ENCODE measurements at regions not wholly inside any gene's neighbourhood (a gene's known extent, or its start where the extent isn't known, plus 50 kb on each side); places are given as distances from the start of the nearest gene placed in this dataset.
"Not testable (repeated sequence)": the region's sequence is repeated elsewhere in the genome, so short reads cannot be mapped to it uniquely, and the experiment has no call there.

DNA sequence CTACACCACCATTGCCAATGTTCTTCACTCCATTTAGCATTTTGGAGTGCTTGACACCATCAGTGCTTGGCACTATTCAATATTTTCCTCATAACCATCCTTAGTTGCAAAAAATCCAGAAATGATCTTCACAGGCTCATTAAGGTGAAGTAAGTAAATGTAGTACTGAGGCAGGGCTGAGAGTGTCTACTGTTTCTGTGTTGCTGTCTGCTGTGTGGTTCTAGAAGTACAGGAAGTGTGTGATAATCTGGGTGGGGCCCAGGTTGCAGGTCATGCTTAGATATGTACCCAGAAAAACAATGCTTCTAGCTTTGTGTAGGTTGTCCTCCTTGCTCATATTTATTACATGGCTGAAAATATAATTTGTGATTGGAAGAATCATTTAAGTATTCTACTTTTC lies 411.8 kb upstream of the CCDC179 start:
- DNase-seq = no peak

- no peak for DNase-seq
Observed at GRCh38 chr11:23278121-23278520, 417.8 kb upstream of the CCDC179 start.

GRCh38 chr11:23280088-23280487 lies 419.8 kb upstream of the CCDC179 start:
- no peak for DNase-seq

- no peak for DNase-seq
Observed at GRCh38 chr11:23283666-23284065, 423.4 kb upstream of the CCDC179 start.

- no peak for DNase-seq
Observed at GRCh38 chr11:23284631-23285030, 424.4 kb upstream of the CCDC179 start.

DNA sequence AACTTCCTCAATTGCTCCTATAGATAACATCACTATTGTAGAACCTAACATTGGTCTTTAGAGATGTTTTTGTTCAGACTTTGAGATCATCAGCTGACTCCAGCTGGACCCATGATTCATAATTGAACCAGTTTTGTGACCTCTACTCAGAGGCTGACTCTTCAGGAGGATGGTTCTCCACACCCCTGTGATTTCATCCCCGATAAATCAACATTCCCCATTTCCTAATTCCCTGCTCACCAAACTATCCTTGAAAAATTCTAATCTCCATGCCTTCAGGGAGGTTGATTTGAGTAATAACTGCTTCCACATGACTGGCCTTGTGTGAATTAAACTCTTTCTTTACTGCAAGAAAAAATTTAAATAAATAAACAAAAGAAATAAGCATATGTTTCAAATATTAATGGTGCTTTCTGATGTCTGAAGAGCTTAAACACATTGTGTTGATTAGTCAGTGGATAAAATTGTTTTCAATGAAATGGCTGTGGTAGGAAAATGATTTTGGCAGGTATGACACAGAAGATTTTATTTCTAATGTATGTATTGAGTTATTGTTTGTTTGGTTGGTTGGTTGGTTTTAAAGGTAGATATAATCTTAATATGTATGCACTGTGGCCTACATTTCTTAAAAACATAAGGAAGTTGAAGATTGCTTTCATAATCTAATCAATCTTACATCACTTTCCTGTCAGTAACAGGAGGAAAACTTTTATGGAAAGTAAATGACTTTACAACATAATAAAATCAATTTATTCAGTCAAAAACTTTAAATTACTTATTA lies 427.9 kb upstream of the CCDC179 start:
- DNase-seq = no peak

DNA sequence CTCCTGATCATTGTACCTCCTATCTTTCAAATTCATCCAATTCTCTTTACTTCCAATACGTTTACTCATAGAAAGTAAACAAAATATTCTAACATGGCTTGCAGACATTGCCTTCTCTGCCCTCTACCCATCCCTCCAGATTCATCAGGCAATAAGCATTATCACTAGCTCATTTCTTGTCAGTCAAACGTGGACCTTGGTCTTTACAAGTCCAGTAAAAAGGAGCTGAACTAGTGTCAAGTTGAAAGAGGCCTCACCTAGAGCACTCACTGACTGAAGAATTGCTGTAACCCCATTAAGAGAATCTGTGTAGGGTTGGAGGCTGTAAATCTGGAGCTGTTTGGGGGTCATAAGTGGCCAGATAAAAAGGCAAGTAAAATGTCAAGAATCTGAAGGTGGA lies 435.0 kb upstream of the CCDC179 start:
- no peak for DNase-seq

DNA sequence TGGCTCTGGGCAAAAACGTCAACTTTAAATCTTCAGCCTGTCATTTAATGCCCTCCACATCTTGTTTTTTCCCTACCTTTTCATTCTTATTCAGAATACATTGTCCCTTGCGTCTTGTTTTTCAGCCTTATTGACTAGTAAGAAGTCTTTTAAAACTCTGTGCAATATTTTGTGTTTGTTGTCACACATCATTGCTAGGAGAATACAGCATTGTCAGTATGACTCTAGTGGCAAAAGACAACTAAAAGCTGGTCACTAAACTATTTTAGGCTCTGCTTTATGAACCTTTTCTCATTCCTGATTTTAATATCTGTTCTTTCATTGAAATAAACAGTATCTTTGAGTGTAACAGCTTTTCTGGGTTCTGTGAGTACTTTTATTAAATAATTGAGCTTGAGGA lies 447.8 kb upstream of the CCDC179 start:
- no peak for DNase-seq

- DNase-seq = no peak
Observed at GRCh38 chr11:23310276-23310675, 450.0 kb upstream of the CCDC179 start.

DNA sequence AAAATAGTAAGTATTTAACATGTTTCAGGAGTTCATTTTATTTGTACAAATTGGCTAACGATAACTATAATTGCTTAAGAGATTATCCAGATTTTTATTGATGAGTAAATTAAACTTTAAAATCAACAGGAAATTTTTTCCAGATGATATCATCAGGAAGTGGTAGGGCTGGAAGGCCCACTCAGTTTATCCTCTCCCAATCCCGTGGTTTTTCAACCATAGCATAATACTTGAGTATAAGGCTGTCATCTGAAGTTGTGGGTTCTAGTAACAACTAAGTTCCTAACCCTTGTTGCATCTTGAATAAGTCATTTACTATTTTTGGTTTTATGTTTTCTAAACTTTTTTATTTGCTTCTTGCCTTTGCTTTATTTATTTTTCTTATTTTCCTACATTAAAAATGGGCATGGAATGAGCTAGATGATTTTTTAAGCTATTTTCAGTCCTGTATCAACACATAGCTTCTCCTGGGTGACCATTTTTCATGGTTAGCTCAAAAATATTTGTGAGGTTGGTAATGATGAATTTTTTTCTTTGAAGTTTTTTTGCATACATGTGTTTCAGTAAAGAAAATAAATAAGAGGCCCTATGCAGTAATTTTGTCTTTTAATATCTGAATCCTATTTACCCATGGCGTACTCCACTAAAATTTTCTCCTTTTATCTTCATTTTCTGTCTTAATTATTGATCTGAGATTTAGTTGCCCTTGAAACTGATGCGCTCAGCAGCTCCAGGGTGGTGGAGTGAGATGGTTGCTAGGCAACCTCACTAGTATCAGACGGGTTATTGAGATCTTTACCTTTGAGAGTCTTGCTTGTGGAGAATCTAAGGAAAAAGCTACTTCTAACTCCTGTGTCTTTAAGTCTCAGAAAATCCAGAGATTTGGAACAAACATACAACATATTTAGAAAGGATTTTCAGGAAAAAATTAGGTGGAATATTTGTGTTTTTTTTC lies 452.0 kb upstream of the CCDC179 start:
- no peak for DNase-seq

DNA sequence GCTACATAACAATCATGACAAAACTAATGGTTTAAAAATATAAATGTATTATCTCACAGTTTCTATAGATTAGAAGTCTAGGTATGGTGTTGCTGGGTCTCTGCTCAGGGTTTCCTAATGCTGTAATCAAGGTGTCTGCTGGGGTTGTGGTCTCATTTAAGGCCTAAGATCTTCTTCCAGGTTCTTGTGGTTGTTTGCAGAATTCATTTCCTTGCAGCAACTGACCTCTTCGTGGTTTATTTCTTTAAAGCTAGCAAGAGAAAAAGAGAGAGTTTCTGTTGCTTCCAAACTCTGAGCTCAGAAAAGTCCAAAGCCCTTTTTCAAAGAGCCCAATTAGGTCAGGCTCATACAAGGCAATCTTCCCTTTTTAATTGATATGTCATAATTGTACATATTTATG lies 452.7 kb upstream of the CCDC179 start:
- no peak for DNase-seq

DNA sequence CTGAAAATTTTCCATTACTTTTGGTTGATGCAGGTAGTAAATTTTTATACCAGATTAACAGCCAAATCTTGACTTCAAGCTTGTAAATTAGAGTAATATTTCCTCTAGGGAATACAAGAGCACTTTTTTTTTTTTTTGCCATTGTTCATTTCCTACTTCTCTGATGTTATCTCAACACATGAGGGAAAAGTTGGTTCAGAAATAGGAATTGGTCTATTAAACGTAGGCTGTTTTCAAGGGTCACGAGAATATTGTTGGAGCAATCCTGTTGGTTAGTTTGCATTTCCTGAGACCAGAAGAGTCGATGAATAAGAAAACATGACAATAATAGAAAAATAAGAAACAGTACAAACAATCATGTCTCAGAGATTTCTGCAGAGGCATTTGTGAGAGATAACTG lies 453.9 kb upstream of the CCDC179 start:
- DNase-seq = no peak

- DNase-seq = no peak
Observed at GRCh38 chr11:23315286-23315685, 455.0 kb upstream of the CCDC179 start.

- no peak for DNase-seq
Observed at GRCh38 chr11:23317816-23318215, 457.5 kb upstream of the CCDC179 start.

DNA sequence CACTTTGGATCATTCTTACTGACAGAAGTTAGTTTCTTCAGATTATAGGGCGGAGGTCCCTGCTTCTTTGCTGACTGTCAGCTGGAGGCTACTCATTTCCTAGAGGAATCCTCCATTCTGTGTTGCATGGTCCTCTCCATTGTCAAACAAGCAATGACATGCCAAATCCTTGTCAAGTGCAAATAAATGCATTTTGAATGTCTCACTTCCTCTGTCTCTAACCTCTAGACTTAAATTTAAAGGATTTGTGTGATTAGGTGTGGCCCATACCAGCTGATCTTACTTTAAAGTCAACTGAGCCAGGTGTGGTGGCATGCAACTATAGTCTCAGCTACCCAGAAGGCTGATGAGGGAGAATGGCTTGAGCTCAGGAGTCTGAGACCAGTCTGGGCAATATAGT lies 458.4 kb upstream of the CCDC179 start:
- no peak for DNase-seq

DNA sequence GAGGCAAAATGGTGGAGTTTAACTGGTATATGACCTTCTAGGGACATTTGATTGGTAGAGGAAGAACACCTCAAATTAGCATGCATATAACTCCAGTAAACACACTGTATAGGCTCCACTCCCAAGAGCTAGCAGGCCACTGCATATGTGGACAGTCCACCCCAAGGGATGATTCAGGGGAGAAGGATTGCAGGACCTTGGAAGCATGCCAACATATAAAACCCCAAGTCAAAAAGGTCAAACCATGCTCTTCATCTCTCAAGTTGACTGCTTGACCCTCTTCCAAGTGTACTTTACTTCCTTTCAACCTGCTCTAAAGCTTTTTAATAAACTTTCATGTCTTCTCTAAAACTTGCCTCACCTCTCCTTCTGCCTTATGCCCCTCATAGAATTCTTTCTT lies 459.9 kb upstream of the CCDC179 start:
- no peak for DNase-seq

GRCh38 chr11:23335586-23335985 lies 475.3 kb upstream of the CCDC179 start:
- DNase-seq = not testable (repeated sequence)

GRCh38 chr11:23336961-23337360 lies 476.7 kb upstream of the CCDC179 start:
- no peak for DNase-seq

- DNase-seq = no peak
Observed at GRCh38 chr11:23353611-23354010, 493.3 kb upstream of the CCDC179 start.

- DNase-seq = no peak
Observed at GRCh38 chr11:23359297-23359696, 499.0 kb upstream of the CCDC179 start.

GRCh38 chr11:23364076-23364475 lies 503.8 kb upstream of the CCDC179 start:
- no peak for DNase-seq

- DNase-seq = no peak
Observed at GRCh38 chr11:23370580-23371275, 510.5 kb upstream of the CCDC179 start.

- DNase-seq = no peak
Observed at GRCh38 chr11:23377909-23378308, 517.6 kb upstream of the CCDC179 start.

Measured in CD4-positive, alpha-beta T cell treated with Interleukin-17A for 1 hour (primary cell).